H1 (cell line): ENCODE measurements at regions not wholly inside any gene's neighbourhood (a gene's known extent, or its start where the extent isn't known, plus 50 kb on each side); places are given as distances from the start of the nearest gene placed in this dataset.

ENCODE experiments used
- CTCF ChIA-PET: fragments of 300-600 bp; sonication (Branson Sonifier 250); formaldehyde crosslinking; loops from one replicate; lab custom pipeline; 2021; ENCODE audit not compliant: partially characterized antibody; lab: Charles Lee
- POLR2A ChIA-PET: fragments of 300-600 bp; sonication (Branson Sonifier 250); formaldehyde crosslinking; loops from one replicate; lab custom pipeline; 2021; ENCODE audit warnings: inconsistent platforms; ENCODE audit not compliant: partially characterized antibody; lab: Charles Lee
- DNase-seq, 2 experiments: peaks; one replicate each; pipeline versions ENCODE4 v3.0.0 to v3.0.0-alpha.2; 2010 to 2022; ENCODE audit warnings: low spot score in 2 of 2, low read depth in 1 of 2, mixed read lengths in 1 of 2
- FAIRE-seq: peaks from 2 replicates; lab custom pipeline; 2011; peaks lifted over from hg19 to GRCh38; lab: Jason Lieb, UNC
- H2AFZ ChIP-seq: 2 replicates; pipeline ENCODE4 v1.8.1; 2012; ENCODE audit warnings: low read length, inconsistent platforms
- H2AK5ac ChIP-seq: 2 replicates; pipeline ENCODE4 v1.6.1; 2013; ENCODE audit warnings: low read depth, low read length
- H2BK120ac ChIP-seq: replicated peaks from 2 replicates; pipeline ENCODE3; 2013; ENCODE audit warnings: low read depth, low read length, inconsistent platforms
- H2BK12ac ChIP-seq: 2 replicates; pipeline ENCODE4 v1.6.1; 2013; ENCODE audit warnings: low read depth, low read length
- H2BK15ac ChIP-seq: 2 replicates; pipeline ENCODE4 v1.6.1; 2013; ENCODE audit warnings: low read length
- H2BK20ac ChIP-seq: 2 replicates; pipeline ENCODE4 v1.6.1; 2013; ENCODE audit warnings: low read length
- H2BK5ac ChIP-seq: 2 replicates; pipeline ENCODE4 v1.6.1; 2013; ENCODE audit warnings: low read depth, low read length
- H3K14ac ChIP-seq: 2 replicates; pipeline ENCODE4 v1.6.1; 2013; ENCODE audit warnings: inconsistent platforms; ENCODE audit not compliant: insufficient read length
- H3K18ac ChIP-seq: 2 replicates; pipeline ENCODE4 v1.6.1; 2013; ENCODE audit warnings: low read length; ENCODE audit errors: extremely low read depth
- H3K23ac ChIP-seq: 2 replicates; pipeline ENCODE4 v1.6.1; 2013; ENCODE audit warnings: inconsistent platforms; ENCODE audit not compliant: insufficient read length
- H3K23me2 ChIP-seq: 2 replicates; pipeline ENCODE4 v1.6.1; 2013; ENCODE audit warnings: low read depth, low read length
- H3K27ac ChIP-seq: 2 replicates; pipeline ENCODE4 v1.6.1; 2011; ENCODE audit warnings: low read depth, low read length, inconsistent platforms
- H3K27me3 ChIP-seq, 4 experiments: replicated peaks in 1 of 4; 1 replicate in 1 of 4; 2 replicates in 3 of 4; pipeline versions ENCODE4 v1.6.1 to v1.8.1; 2011 to 2013; ENCODE audit warnings: low read length in 3 of 4, mild to moderate bottlenecking in 3 of 4, inconsistent platforms in 2 of 4, mixed read lengths in 2 of 4, moderate library complexity in 1 of 4; ENCODE audit not compliant: control insufficient read depth in 3 of 4, insufficient read depth in 3 of 4; ENCODE audit errors: extremely low read depth in 1 of 4
- H3K36me3 ChIP-seq, 4 experiments: 2 replicates each; pipeline versions ENCODE4 v1.6.1 to v1.8.1; 2011 to 2013; ENCODE audit warnings: mild to moderate bottlenecking in 4 of 4, low read length in 3 of 4, moderate library complexity in 2 of 4, control low read depth in 1 of 4, inconsistent platforms in 1 of 4; ENCODE audit not compliant: insufficient read depth in 4 of 4, control insufficient read depth in 2 of 4
- H3K4ac ChIP-seq: replicated peaks from 2 replicates; pipeline ENCODE3; 2013; ENCODE audit warnings: low read length, low read depth, mixed read lengths, inconsistent platforms; ENCODE audit not compliant: insufficient read length
- H3K4me1 ChIP-seq, 4 experiments: replicated peaks in 1 of 4; 1 replicate in 1 of 4; 2 replicates in 3 of 4; pipeline versions ENCODE4 v1.6.1 to v1.8.1; 2011 to 2013; ENCODE audit warnings: low read length in 3 of 4, inconsistent platforms in 2 of 4, mixed read lengths in 1 of 4; ENCODE audit not compliant: insufficient read depth in 4 of 4, control insufficient read depth in 3 of 4
- H3K4me2 ChIP-seq, 2 experiments: 2 replicates each; pipeline versions ENCODE4 v1.6.1 to v1.8.1; 2011 to 2013; ENCODE audit warnings: low read depth in 2 of 2, low read length in 2 of 2, control low read depth in 1 of 2, inconsistent platforms in 1 of 2, mild to moderate bottlenecking in 1 of 2; ENCODE audit not compliant: insufficient read depth in 1 of 2
- H3K4me3 ChIP-seq, 4 experiments: fragments of 200-600, 300-600 bp in 1 of 4; sonication (generic), shearing (Covaris generic), sonication (Bioruptor Twin) in 1 of 4; 2 replicates each; pipeline versions ENCODE4 v1.5.1 to v1.8.1; 2011 to 2016; ENCODE audit warnings: low read length in 4 of 4, low read depth in 3 of 4, control low read depth in 2 of 4, inconsistent platforms in 2 of 4, mild to moderate bottlenecking in 2 of 4, mixed read lengths in 1 of 4, moderate library complexity in 1 of 4; ENCODE audit not compliant: insufficient read depth in 2 of 4; ENCODE audit errors: extremely low read depth in 1 of 4
- H3K56ac ChIP-seq: replicated peaks from 2 replicates; pipeline ENCODE3; 2013; ENCODE audit warnings: low read depth, mild to moderate bottlenecking, mixed read lengths, low read length, inconsistent platforms; ENCODE audit not compliant: insufficient read length
- H3K79me1 ChIP-seq: 2 replicates; pipeline ENCODE4 v1.6.1; 2013; ENCODE audit warnings: low read depth, low read length, control low read depth
- H3K79me2 ChIP-seq, 2 experiments: 2 replicates each; pipeline versions ENCODE4 v1.6.1 to v1.8.1; 2012 to 2013; ENCODE audit warnings: low read length in 2 of 2, mild to moderate bottlenecking in 2 of 2, inconsistent platforms in 1 of 2; ENCODE audit not compliant: insufficient read depth in 2 of 2, control insufficient read depth in 1 of 2
- H3K9ac ChIP-seq, 4 experiments: replicated peaks in 1 of 4; 1 replicate in 1 of 4; 2 replicates in 3 of 4; pipeline versions ENCODE4 v1.6.1 to v1.8.1; 2011 to 2013; ENCODE audit warnings: low read depth in 3 of 4, low read length in 3 of 4, control low read depth in 2 of 4, mild to moderate bottlenecking in 2 of 4, moderate library complexity in 2 of 4, inconsistent platforms in 1 of 4; ENCODE audit errors: extremely low read depth in 1 of 4
- H3K9me3 ChIP-seq, 2 experiments: 2 replicates each; pipeline versions ENCODE4 v1.6.1 to v1.8.1; 2012 to 2013; ENCODE audit warnings: mild to moderate bottlenecking in 2 of 2, moderate library complexity in 2 of 2, control low read depth in 1 of 2, inconsistent platforms in 1 of 2, low read depth in 1 of 2, low read length in 1 of 2, mixed read lengths in 1 of 2; ENCODE audit not compliant: insufficient read depth in 2 of 2
- H4K20me1 ChIP-seq, 2 experiments: replicated peaks in 1 of 2; 2 replicates each; pipeline versions ENCODE3 to v1.8.1; 2011 to 2013; ENCODE audit warnings: inconsistent platforms in 2 of 2, low read length in 2 of 2, mild to moderate bottlenecking in 1 of 2; ENCODE audit not compliant: insufficient read depth in 2 of 2, control insufficient read depth in 1 of 2
- H4K5ac ChIP-seq: 2 replicates; pipeline ENCODE4 v1.6.1; 2013; ENCODE audit warnings: low read length, low read depth, mixed read lengths, inconsistent platforms; ENCODE audit not compliant: insufficient read length
- H4K8ac ChIP-seq: 2 replicates; pipeline ENCODE4 v1.8.0; 2013; ENCODE audit warnings: mild to moderate bottlenecking, moderate library complexity, low read length, inconsistent platforms; ENCODE audit not compliant: insufficient read depth; ENCODE audit errors: extremely low read depth
- H4K91ac ChIP-seq: replicated peaks from 2 replicates; pipeline ENCODE3; 2013; ENCODE audit warnings: low read length, mixed read lengths, inconsistent platforms; ENCODE audit not compliant: insufficient read length
- CREB1 ChIP-seq: IDR thresholded peaks from 2 replicates; pipeline ENCODE4 v1.6.1; 2012; ENCODE audit warnings: inconsistent platforms
- GABPA ChIP-seq: IDR thresholded peaks from 2 replicates; pipeline ENCODE4 v1.6.1; 2011; ENCODE audit warnings: mild to moderate bottlenecking, low read length, moderate library complexity, borderline replicate concordance; ENCODE audit not compliant: insufficient read depth
- MAX ChIP-seq: IDR thresholded peaks from 2 replicates; pipeline ENCODE4 v1.6.1; 2012; ENCODE audit warnings: inconsistent platforms
- PHF8 ChIP-seq: fragments of 200-600 bp; sonication (generic); conservative IDR thresholded peaks from 2 replicates; pipeline ENCODE4 v1.7.1; 2012; ENCODE audit warnings: low read depth, mild to moderate bottlenecking, inconsistent platforms, low read length, moderate library complexity
- POLR2AphosphoS5 ChIP-seq: IDR thresholded peaks from 2 replicates; pipeline ENCODE4 v1.6.1; 2011; ENCODE audit warnings: low read depth, low read length
- RBBP5 ChIP-seq: IDR thresholded peaks from 2 replicates; pipeline ENCODE4 v1.7.1; 2012; ENCODE audit warnings: low read depth, mild to moderate bottlenecking, inconsistent platforms, low read length, moderate library complexity, borderline replicate concordance
- SIN3A ChIP-seq, 2 experiments: IDR thresholded peaks in 1 of 2; conservative IDR thresholded peaks in 1 of 2; 2 replicates each; pipeline ENCODE4 v1.6.1; 2011 to 2012; ENCODE audit warnings: low read length in 2 of 2, improper control_type of control experiment in 1 of 2, low read depth in 1 of 2, mild to moderate bottlenecking in 1 of 2
- SIX5 ChIP-seq: IDR thresholded peaks from 2 replicates; pipeline ENCODE4 v1.6.1; 2011; ENCODE audit warnings: mild to moderate bottlenecking, low read depth, low read length
- TAF7 ChIP-seq: optimal IDR thresholded peaks from 2 replicates; pipeline ENCODE3; 2011; ENCODE audit warnings: low read depth, mild to moderate bottlenecking, inconsistent platforms, low read length, moderate library complexity, borderline replicate concordance
- WGBS, 2 experiments: shearing (Covaris generic) in 1 of 2; methylation state at CpG; one replicate each; pipeline versions ENCODE4 v1.1.6 to v1.1.7; 2013 to 2015; ENCODE audit warnings: low lambda C conversion rate in 2 of 2, mixed read lengths in 2 of 2, inconsistent platforms in 1 of 2, low coverage in 1 of 2, missing lambda C conversion rate in 1 of 2; ENCODE audit not compliant: insufficient replicate concordance in 2 of 2, insufficient coverage in 1 of 2, insufficient read length in 1 of 2; ENCODE audit errors: extremely low coverage in 1 of 2, missing lambda C conversion rate in 1 of 2; 5-methylcytosine and 5-hydroxymethylcytosine counted together

GRCh38 chr2:129302561-129303183, 676.8 kb upstream of the RAB6C start:
- Histone ChIP-seq H4K8ac (no peak overlapping the region), H3K56ac (no peak overlapping the region), H2BK120ac (no peak overlapping the region), H2BK5ac (no peak overlapping the region), H3K4me2 (no peak overlapping the region), H3K27ac (no peak overlapping the region), H3K4me3 (no peak overlapping the region), H3K23me2 (no peaks in the 10 kb centered on the region), H3K4me1 (no peaks in the 10 kb centered on the region), H3K27me3 (no peaks in the 10 kb centered on the region), H3K36me3 (no peaks in the 10 kb centered on the region), H2AK5ac (no peak overlapping the region), H3K9ac (no peak overlapping the region), H3K9me3 (no peaks in the 10 kb centered on the region), H3K4ac (no peak overlapping the region), H3K79me2 (no peaks in the 10 kb centered on the region), H3K79me1 (no peaks in the 10 kb centered on the region), H4K20me1 (no peaks in the 10 kb centered on the region), H3K23ac (no peak overlapping the region), H2BK12ac (no peak overlapping the region), H3K18ac (no peak overlapping the region), H4K91ac (no peak overlapping the region), H3K14ac (no peak overlapping the region), H2BK20ac (no peak overlapping the region), H4K5ac (no peak overlapping the region), H2BK15ac (no peak overlapping the region), H2AFZ (no peak overlapping the region)
- ChIA-PET CTCF (no interaction called here), POLR2A (no interaction called here)
- FAIRE-seq (no peak), DNase-seq (no peak)
- TF ChIP-seq SIN3A (conservative IDR thresholded peaks at IDR 0.05 in 1 of 2, IDR thresholded peaks at IDR 0.05 in 1 of 2; ENCODE audit: low read depth in 1 of 2, low read length in 2 of 2) = no peak
- TF ChIP-seq MAX = no peak
- TF ChIP-seq PHF8 = no peak
- TF ChIP-seq CREB1 = no peak
- TF ChIP-seq SIX5 = no peak
- no peak for TF ChIP-seq GABPA
- TF ChIP-seq RBBP5 = no peak
- no peak for TF ChIP-seq POLR2AphosphoS5
- TF ChIP-seq TAF7 = no peak
- 90% methylated on average over 6 of the region's 6 CpGs; no CpG with 5 or more reads in 1 of the 2 experiments for WGBS, 2 experiments
